ENCODE measurements at regions not wholly inside any gene's neighbourhood (a gene's known extent, or its start where the extent isn't known, plus 50 kb on each side); places are given as distances from the start of the nearest gene placed in this dataset.

GRCh38 chr21:40931197-40931596 is 84.2 kb upstream of the DSCAM start:
- no peak for DNase-seq (ENCODE audit: low read depth, low spot score)
- WGBS (ENCODE audit: insufficient coverage, insufficient read length) = no CpG with 5 or more reads among the region's 3 CpGs
- Histone ChIP-seq H3K27ac (ENCODE audit: low read length) (no peak overlapping the region), H3K4me1 (ENCODE audit: control insufficient read depth, insufficient read depth, low read length) (peaks cover 2% of the 10 kb centered on the region), H3K4me3 (ENCODE audit: low read length) (no peak overlapping the region; the same call in 1 of the 2 replicates), H3K9me3 (ENCODE audit: control insufficient read depth, insufficient read depth, low read length) (no peaks in the 10 kb centered on the region), H3K36me3 (ENCODE audit: control insufficient read depth, insufficient read depth, low read length) (no peaks in the 10 kb centered on the region), H3K27me3 (ENCODE audit: control insufficient read depth, insufficient read depth, low read length) (0 out of 2 replicates have a peak, but pooled peaks cover 1% of the 10 kb centered on the region)

GRCh38 chr21:40936178-40936577 is 89.2 kb upstream of the DSCAM start:
- H3K27ac ChIP-seq (ENCODE audit: low read length) = no peak overlapping the region
- no peaks in the 10 kb centered on the region for H3K36me3 ChIP-seq (ENCODE audit: control insufficient read depth, insufficient read depth, low read length)
- 0 out of 2 replicates have a peak, but pooled peaks cover 1% of the 10 kb centered on the region for H3K27me3 ChIP-seq (ENCODE audit: control insufficient read depth, insufficient read depth, low read length)
- H3K4me1 ChIP-seq (ENCODE audit: control insufficient read depth, insufficient read depth, low read length) = peaks cover 3% of the 10 kb centered on the region
- WGBS (ENCODE audit: insufficient coverage, insufficient read length) = no CpG with 5 or more reads among the region's 2 CpGs
- no peaks in the 10 kb centered on the region for H3K9me3 ChIP-seq (ENCODE audit: control insufficient read depth, insufficient read depth, low read length)
- H3K4me3 ChIP-seq (ENCODE audit: low read length) = no peak overlapping the region
- no peak for DNase-seq (ENCODE audit: low read depth, low spot score)

- no peaks in the 10 kb centered on the region for H3K9me3 ChIP-seq (ENCODE audit: control insufficient read depth, insufficient read depth, low read length)
- H3K27me3 ChIP-seq (ENCODE audit: control insufficient read depth, insufficient read depth, low read length) = 0 out of 2 replicates have a peak, but pooled peaks cover 1% of the 10 kb centered on the region
- WGBS (ENCODE audit: insufficient coverage, insufficient read length) = no CpG with 5 or more reads among the region's 10 CpGs
- H3K4me1 ChIP-seq (ENCODE audit: control insufficient read depth, insufficient read depth, low read length) = peaks cover 3% of the 10 kb centered on the region
- no peak overlapping the region for H3K27ac ChIP-seq (ENCODE audit: low read length)
- DNase-seq (ENCODE audit: low read depth, low spot score) = no peak
- no peaks in the 10 kb centered on the region for H3K36me3 ChIP-seq (ENCODE audit: control insufficient read depth, insufficient read depth, low read length)
- no peak overlapping the region for H3K4me3 ChIP-seq (ENCODE audit: low read length)
Observed at GRCh38 chr21:40936771-40937261, 89.9 kb upstream of the DSCAM start.

GRCh38 chr21:40938078-40938477 is 91.1 kb upstream of the DSCAM start:
- Histone ChIP-seq H3K4me1 (ENCODE audit: control insufficient read depth, insufficient read depth, low read length) (peaks cover 3% of the 10 kb centered on the region), H3K27me3 (ENCODE audit: control insufficient read depth, insufficient read depth, low read length) (no peaks in the 10 kb centered on the region), H3K9me3 (ENCODE audit: control insufficient read depth, insufficient read depth, low read length) (no peaks in the 10 kb centered on the region), H3K4me3 (ENCODE audit: low read length) (no peak overlapping the region), H3K36me3 (ENCODE audit: control insufficient read depth, insufficient read depth, low read length) (no peaks in the 10 kb centered on the region), H3K27ac (ENCODE audit: low read length) (no peak overlapping the region)
- DNase-seq (ENCODE audit: low read depth, low spot score) = no peak
- WGBS (ENCODE audit: insufficient coverage, insufficient read length) = no CpG with 5 or more reads among the region's 2 CpGs

GRCh38 chr21:40938611-40939010 is 91.7 kb upstream of the DSCAM start:
- H3K9me3 ChIP-seq (ENCODE audit: control insufficient read depth, insufficient read depth, low read length) = no peaks in the 10 kb centered on the region
- no peak overlapping the region for H3K27ac ChIP-seq (ENCODE audit: low read length)
- DNase-seq (ENCODE audit: low read depth, low spot score) = no peak
- no peaks in the 10 kb centered on the region for H3K36me3 ChIP-seq (ENCODE audit: control insufficient read depth, insufficient read depth, low read length)
- H3K4me1 ChIP-seq (ENCODE audit: control insufficient read depth, insufficient read depth, low read length) = peaks cover 3% of the 10 kb centered on the region
- H3K27me3 ChIP-seq (ENCODE audit: control insufficient read depth, insufficient read depth, low read length) = no peaks in the 10 kb centered on the region
- no CpG with 5 or more reads among the region's 4 CpGs for WGBS (ENCODE audit: insufficient coverage, insufficient read length)
- H3K4me3 ChIP-seq (ENCODE audit: low read length) = no peak overlapping the region

- WGBS (ENCODE audit: insufficient coverage, insufficient read length) = 100% methylated on average over 1 of the region's 3 CpGs
- Histone ChIP-seq H3K9me3 (ENCODE audit: control insufficient read depth, insufficient read depth, low read length) (no peaks in the 10 kb centered on the region; the same call in 1 of the 2 replicates), H3K27ac (ENCODE audit: low read length) (no peak overlapping the region), H3K36me3 (ENCODE audit: control insufficient read depth, insufficient read depth, low read length) (no peaks in the 10 kb centered on the region), H3K4me1 (ENCODE audit: control insufficient read depth, insufficient read depth, low read length) (no peaks in the 10 kb centered on the region), H3K4me3 (ENCODE audit: low read length) (no peak overlapping the region), H3K27me3 (ENCODE audit: control insufficient read depth, insufficient read depth, low read length) (no peaks in the 10 kb centered on the region)
- no peak for DNase-seq (ENCODE audit: low read depth, low spot score)
Observed at GRCh38 chr21:40947713-40948112, 100.8 kb upstream of the DSCAM start.

GRCh38 chr21:40950970-40951369 is 104.0 kb upstream of the DSCAM start:
- Histone ChIP-seq H3K27ac (ENCODE audit: low read length) (no peak overlapping the region), H3K36me3 (ENCODE audit: control insufficient read depth, insufficient read depth, low read length) (no peaks in the 10 kb centered on the region), H3K27me3 (ENCODE audit: control insufficient read depth, insufficient read depth, low read length) (no peaks in the 10 kb centered on the region), H3K9me3 (ENCODE audit: control insufficient read depth, insufficient read depth, low read length) (no peaks in the 10 kb centered on the region), H3K4me1 (ENCODE audit: control insufficient read depth, insufficient read depth, low read length) (no peaks in the 10 kb centered on the region), H3K4me3 (ENCODE audit: low read length) (no peak overlapping the region)
- DNase-seq (ENCODE audit: low read depth, low spot score) = no peak

- Histone ChIP-seq H3K27me3 (ENCODE audit: control insufficient read depth, insufficient read depth, low read length) (no peaks in the 10 kb centered on the region), H3K27ac (ENCODE audit: low read length) (no peak overlapping the region), H3K36me3 (ENCODE audit: control insufficient read depth, insufficient read depth, low read length) (no peaks in the 10 kb centered on the region), H3K9me3 (ENCODE audit: control insufficient read depth, insufficient read depth, low read length) (no peaks in the 10 kb centered on the region), H3K4me3 (ENCODE audit: low read length) (no peak overlapping the region), H3K4me1 (ENCODE audit: control insufficient read depth, insufficient read depth, low read length) (no peaks in the 10 kb centered on the region)
- DNase-seq (ENCODE audit: low read depth, low spot score) = no peak
- WGBS (ENCODE audit: insufficient coverage, insufficient read length) = no CpG with 5 or more reads among the region's 6 CpGs
Observed at GRCh38 chr21:40952551-40953323, 105.8 kb upstream of the DSCAM start.

GRCh38 chr21:40964691-40965090 is 117.7 kb upstream of the DSCAM start:
- H3K27ac ChIP-seq (ENCODE audit: low read length) = no peak overlapping the region
- no peaks in the 10 kb centered on the region for H3K4me1 ChIP-seq (ENCODE audit: control insufficient read depth, insufficient read depth, low read length)
- DNase-seq (ENCODE audit: low read depth, low spot score) = no peak
- no peaks in the 10 kb centered on the region for H3K36me3 ChIP-seq (ENCODE audit: control insufficient read depth, insufficient read depth, low read length)
- no peaks in the 10 kb centered on the region for H3K27me3 ChIP-seq (ENCODE audit: control insufficient read depth, insufficient read depth, low read length)
- H3K9me3 ChIP-seq (ENCODE audit: control insufficient read depth, insufficient read depth, low read length) = no peaks in the 10 kb centered on the region
- no CpG with 5 or more reads among the region's 2 CpGs for WGBS (ENCODE audit: insufficient coverage, insufficient read length)
- H3K4me3 ChIP-seq (ENCODE audit: low read length) = no peak overlapping the region

GRCh38 chr21:40967771-40968170 is 120.8 kb upstream of the DSCAM start:
- DNase-seq (ENCODE audit: low read depth, low spot score) = no peak
- H3K27ac ChIP-seq (ENCODE audit: low read length) = no peak overlapping the region
- H3K27me3 ChIP-seq (ENCODE audit: control insufficient read depth, insufficient read depth, low read length) = no peaks in the 10 kb centered on the region
- H3K4me1 ChIP-seq (ENCODE audit: control insufficient read depth, insufficient read depth, low read length) = no peaks in the 10 kb centered on the region
- H3K36me3 ChIP-seq (ENCODE audit: control insufficient read depth, insufficient read depth, low read length) = no peaks in the 10 kb centered on the region
- no CpG with 5 or more reads among the region's 3 CpGs for WGBS (ENCODE audit: insufficient coverage, insufficient read length)
- H3K9me3 ChIP-seq (ENCODE audit: control insufficient read depth, insufficient read depth, low read length) = no peaks in the 10 kb centered on the region
- H3K4me3 ChIP-seq (ENCODE audit: low read length) = no peak overlapping the region

GRCh38 chr21:40972151-40972550 is 125.2 kb upstream of the DSCAM start:
- no CpG with 5 or more reads among the region's 2 CpGs for WGBS (ENCODE audit: insufficient coverage, insufficient read length)
- no peaks in the 10 kb centered on the region for H3K9me3 ChIP-seq (ENCODE audit: control insufficient read depth, insufficient read depth, low read length)
- H3K4me1 ChIP-seq (ENCODE audit: control insufficient read depth, insufficient read depth, low read length) = no peaks in the 10 kb centered on the region
- H3K27ac ChIP-seq (ENCODE audit: low read length) = no peak overlapping the region
- H3K27me3 ChIP-seq (ENCODE audit: control insufficient read depth, insufficient read depth, low read length) = no peaks in the 10 kb centered on the region
- no peak overlapping the region for H3K4me3 ChIP-seq (ENCODE audit: low read length)
- H3K36me3 ChIP-seq (ENCODE audit: control insufficient read depth, insufficient read depth, low read length) = no peaks in the 10 kb centered on the region
- DNase-seq (ENCODE audit: low read depth, low spot score) = no peak
